Stimulated activated CD8-positive, alpha-beta memory T cell treated with anti-CD3 and anti-CD28 coated beads, Interleukin-15, amount 100 ng/mL, for 24 hours (primary cell): ENCODE measurements at regions not wholly inside any gene's neighbourhood (a gene's known extent, or its start where the extent isn't known, plus 50 kb on each side); places are given as distances from the start of the nearest gene placed in this dataset.

Source experiments
- DNase-seq: peaks from one replicate; pipeline ENCODE4 v3.0.0-alpha.2; 2020; ENCODE audit warnings: low read depth

DNA sequence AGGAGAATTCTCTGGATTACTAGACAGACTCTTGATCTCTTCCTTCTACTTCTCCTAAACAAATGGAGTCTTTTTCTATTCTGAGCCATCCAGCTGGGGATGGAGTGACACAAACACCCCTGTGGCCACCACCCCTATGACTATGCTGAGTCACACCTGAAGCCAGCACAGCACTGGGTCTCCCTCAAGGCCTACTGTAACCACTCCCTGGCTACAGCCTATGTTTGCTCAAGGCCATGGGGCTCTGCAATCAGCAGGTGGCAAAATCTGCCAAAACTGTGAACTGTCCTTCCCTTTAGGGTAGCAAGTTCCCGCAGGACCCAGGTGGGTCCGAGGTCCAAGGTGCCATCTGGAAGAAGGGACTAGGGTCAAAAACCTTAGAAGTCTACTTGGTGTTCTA, 132.3 kb downstream of the TINAG start:
- DNase-seq, result no peak

DNA sequence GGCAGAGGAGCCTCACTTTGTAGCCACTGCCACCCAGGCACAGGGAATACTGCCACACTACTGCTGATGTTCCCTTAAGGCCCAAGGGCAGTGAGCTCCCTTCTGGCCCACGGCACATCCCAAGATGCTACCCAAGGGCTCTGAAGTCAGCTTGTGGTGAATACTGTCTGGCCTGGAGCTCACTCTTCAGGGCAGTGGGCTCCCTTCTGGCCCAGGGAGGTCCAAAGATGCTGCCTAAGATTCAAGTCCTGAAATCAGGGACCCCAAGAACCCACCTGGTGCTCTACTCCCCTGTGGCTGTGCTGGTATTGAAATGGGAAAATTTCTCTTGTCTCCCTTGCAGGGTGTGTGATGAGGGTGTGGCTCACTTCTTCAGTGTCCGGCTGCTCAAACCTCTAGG, 132.8 kb downstream of the TINAG start:
- no peak for DNase-seq

DNA sequence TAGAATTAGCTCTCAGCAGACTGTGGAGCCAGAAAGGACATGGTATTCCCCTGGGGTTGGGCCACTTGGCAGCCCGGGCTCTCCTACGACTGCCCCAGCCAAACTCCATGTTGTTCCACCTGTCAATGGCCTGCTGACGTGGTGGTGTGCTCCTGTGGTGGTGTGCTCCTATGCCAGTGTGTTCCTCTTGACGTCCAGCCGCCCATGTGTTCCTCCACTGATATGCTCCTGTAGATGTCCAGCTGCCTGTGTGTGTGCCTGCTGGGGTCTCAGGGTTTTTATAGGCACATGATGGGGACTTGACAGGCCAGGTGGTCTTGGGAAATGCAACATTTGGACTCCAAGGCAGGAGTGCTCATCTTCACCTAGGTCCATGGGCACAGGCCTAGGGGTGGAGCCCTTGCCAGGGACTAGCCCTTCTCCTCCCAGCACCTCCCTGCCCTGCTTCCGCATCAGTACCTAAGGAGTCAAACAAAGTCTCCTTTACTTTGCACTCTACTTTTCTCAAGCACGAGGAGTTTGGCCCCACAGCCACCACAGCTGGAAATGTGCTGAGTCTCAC, 133.5 kb downstream of the TINAG start:
- no peak for DNase-seq

DNA sequence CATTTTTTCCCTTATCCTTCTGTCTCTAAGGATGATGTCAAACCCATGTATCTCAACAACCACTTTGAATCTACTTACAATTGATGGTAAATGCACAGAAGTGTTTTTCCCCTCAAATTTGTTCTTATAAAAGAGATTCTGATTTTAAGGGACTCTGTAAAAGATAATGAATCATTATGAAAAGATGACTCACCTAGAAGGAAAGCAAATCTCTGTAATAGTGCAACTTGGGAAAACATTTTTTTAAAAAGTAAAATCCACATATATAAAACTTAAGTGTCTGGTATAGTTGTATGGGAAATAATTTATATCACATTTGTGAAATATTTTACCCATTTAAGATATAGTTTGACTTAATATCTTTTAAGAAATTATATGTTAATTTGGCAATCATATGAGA, 137.0 kb downstream of the TINAG start:
- no peak for DNase-seq

DNA sequence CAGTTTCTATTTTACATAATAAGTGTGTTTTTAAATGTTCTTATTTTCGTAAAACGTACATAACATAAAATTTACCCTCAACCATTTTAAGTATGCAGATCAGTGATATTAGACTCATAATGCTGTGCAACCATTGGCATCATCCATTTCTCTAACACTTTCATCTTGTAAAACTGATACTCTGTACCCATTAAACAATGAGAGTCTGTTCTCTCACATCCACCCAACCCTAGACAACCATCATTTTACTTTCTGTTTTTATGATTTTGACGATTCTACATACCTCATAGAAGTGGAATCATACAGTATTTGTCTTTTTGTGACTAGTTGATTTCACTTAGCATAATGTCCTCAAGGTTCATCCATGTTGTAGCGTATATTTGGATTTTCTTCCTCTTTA, 140.4 kb downstream of the TINAG start:
- no peak for DNase-seq

DNA sequence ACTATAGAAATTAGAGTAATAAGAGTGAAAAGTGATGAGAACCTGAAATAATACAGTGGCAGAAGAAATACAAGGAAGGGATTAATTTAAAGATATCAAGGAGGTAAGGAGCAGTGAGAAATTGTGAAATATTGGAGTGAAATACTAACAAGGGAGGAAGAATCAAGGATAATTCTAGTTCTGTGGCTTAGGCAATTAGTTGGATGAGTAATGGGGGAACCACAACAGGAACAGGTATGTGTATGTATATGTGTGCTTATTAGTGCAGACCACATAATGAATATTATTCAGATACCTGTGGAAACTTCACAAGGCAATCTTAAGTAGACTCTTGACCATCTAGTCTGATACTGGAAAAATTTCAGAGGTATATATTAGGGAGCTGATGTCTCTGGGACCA, 143.3 kb downstream of the TINAG start:
- no peak for DNase-seq

DNA sequence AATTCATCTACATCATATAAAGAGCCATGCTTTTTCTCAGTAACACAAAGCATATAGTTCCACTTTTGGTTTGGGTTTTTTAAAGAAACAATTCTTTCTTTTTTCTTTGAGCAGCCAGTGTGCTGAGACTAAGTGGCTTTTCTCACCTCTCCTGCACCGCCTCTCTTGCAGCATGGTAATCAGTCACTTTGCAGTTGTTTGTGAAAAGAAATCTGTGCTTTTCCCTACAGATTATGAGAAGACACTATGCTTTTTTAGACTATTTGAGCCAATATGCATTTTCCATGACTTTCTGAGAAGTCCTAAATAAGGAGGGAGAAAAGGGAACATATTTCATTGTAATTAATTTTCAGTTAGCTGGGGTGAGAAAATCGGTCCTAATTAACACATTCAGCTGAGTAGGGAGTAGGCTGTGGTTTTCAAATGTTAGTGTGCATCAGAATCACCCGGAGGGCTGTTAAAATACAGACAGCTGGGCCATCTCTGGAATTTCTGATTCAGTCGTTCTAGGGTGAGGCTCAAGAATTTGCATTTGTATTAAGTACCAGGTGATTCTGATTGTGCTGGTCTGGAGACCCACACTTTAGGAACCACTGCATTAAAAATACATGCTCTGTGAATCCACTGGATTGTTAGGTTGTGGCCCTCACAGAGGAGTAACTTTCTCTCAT, 155.2 kb downstream of the TINAG start:
- no peak for DNase-seq

DNA sequence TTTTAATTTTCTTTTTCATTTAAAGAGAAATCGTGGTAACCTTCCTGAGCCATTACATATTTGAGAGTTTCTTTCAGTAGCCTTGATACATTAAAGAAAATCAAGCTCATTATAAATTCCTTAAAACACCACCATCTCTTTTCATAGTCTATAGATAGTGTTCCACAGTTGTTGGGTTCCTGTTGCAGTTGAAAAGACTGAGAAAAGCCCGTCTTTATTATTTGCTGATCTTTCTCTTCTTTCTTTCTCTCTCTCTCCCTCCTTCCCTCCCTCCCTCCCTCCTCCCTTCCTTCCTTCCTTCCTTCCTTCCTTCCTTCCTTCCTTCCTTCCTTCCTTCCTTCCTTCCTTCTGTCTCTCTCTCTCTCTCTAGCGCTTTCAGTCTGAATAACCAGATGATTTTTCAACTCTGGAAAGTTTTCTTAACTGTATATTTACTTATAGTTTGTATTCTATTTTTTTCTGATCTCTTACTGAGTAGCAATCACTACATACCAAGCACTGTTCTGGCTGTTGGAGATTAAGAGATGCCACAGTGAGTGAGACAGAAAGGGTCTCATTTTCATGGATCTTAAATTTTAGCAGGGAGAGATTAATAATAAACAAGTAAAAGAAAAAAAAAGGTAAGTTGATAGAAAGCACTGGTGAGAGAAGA, 157.5 kb downstream of the TINAG start:
- DNase-seq, result no peak

DNA sequence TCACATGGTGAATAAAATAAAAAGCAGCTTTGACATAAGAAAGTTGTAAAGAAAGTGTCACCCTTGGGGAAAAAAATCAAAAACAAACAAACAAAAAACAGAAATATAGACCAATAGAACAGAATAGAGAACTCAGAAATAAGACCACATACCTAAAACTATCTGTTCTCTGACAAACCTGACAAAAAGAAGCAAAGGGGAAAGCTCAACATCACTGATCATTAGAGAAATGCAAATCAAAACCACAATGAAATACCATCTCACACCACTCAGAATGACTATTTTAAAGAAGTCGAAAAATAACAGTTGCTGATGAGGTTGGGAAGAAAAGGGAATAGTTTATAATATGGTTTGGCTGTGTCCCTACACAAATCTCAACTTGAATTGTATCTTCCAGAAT, 159.1 kb downstream of the TINAG start:
- no peak for DNase-seq

DNA sequence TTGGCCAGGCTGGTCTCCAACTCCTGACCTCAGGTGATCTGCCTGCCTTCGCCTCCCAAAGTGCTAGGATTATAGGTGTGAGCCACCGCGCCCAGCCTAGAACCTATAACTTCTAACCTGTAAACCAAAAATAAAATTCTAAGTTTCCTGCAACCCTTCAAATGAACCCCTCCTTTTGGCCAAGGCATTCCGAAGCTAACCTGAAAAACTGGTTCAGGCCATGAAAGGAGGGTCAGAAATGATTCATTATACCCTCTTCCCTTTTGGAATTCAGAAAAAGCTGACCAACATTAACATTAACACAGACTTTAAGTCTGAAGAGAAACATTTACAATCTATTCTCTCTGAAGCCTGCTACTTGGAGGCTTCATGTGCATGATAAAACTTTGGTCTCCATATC, 165.1 kb downstream of the TINAG start:
- no peak for DNase-seq

DNA sequence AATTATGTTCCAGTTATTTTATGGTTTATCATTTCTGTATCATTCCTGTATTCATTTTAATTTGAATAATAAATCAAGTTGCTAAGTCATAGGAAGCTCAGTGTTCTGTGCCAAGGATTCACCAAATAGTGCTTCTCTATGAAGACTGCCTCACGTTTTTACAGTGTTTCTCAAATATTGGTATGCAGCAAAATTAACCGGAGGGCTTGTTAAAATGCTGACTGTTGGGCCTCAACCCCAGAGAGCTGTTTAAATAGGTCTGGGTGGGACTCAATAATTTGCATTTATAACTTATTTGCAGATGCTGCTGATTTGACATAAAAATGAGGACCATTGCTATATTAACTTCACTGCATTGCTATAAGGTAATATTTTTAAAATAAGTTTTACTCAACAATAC, 166.7 kb downstream of the TINAG start:
- DNase-seq, result no peak

DNA sequence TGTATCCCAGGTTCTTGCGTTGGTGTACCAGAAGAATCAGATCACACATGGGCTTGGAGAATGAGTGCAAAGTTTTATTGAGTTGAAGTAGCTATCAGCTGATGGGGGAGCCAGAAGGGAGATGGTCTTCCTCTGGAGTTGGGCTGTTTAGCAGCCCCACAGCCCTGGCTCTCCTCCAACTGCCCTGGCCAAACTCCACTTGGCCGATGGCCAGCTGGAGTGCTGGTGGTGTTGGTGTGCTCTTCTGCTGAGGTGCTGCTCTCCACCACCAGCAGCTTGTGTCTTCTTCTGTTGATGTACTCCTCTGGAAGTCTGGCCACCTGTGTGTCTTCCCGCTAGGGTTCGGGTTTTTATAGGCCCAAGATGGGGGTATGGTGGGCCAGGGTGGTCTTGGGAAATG, 172.8 kb downstream of the TINAG start:
- DNase-seq, result no peak

DNA sequence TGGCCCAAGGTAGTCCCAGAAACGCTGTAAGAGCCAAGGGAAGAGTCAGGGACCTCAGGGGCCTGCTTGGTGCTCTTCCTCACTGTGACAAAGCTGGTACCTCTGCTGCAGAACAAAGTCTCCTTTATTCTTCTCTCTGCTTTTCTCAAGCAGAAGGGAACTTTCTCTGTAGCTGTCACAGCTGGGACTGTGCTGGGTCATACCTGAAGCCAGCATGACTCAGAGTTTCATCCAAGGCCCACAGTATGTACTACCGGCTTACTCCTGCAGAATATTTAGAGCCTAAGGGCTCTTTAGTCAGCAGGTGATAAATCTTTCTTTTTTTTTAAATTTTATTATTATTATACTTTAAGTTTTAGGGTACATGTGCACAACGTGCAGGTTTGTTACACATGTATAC, 183.2 kb downstream of the TINAG start:
- no peak for DNase-seq

DNA sequence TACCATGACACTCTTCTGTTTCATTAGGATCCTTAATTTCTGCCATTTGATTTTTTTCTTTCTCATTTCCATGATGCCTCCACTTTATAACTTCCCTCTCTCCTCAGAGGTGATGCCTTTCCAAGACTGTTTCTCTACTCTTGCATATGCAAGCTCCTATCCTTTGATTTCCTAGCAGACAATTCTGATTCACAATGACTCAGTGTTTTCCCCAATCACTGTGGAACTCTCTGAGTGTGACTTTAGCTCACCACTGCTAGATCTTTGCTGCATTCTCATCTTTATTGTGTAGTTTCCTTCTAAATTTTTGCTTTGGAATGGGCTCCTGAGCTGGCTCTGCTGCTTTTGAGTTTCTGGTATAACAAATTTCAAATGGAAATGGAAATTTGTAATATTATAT, 184.9 kb downstream of the TINAG start:
- no peak for DNase-seq

DNA sequence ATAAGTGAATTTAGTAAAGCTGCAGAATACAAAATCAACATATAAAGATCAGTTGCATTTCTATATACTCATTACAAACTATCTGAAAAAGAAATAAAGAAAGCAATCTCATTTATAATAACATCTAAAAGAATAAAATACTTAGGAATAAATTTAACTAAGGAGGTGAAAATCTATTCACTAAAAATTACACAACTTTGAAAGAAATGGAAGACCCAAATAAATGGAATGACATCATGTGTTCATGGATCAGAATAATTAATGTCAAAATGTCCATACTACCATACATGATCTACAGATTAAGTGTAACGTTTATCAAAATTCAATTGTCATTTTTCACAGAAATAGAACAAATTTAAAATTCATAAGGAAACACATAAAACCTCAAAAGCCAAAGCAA, 194.9 kb downstream of the TINAG start:
- no peak for DNase-seq

DNA sequence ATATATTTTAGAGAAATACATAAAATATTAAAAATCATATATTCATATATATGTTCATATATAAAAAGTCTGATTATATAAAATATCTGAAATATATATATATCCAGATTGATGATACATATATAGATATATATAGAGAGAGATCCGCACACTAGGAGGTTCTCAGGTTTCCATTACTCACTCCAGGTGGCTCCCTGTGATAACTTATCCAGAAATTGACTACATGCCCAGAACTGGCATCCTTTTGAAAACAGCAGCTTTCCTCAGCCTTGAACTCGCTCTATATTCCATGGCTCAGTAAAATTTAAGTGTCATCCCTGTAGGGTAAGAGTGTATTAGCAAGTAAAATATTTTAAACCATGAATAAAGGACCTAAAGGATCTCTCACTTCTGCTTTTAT, 206.8 kb downstream of the TINAG start:
- no peak for DNase-seq

DNA sequence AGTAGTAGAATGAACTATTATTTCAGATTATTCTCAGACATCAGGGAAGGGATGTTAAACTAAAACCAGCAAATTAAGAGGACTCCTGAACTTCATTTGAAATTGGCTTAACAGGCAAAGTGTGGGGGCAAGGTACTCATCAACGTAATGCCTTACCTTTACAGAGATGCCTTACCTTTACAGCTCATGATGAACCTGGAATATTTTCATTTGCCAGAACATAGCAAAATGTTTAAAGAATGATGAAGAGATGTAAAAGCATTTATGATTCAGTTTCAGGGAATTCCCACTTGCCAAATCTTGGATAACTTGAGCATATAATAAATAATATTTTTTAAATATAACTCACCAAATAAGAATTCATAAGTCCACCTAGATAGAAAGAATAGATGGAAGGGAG, 207.5 kb downstream of the TINAG start:
- no peak for DNase-seq

DNA sequence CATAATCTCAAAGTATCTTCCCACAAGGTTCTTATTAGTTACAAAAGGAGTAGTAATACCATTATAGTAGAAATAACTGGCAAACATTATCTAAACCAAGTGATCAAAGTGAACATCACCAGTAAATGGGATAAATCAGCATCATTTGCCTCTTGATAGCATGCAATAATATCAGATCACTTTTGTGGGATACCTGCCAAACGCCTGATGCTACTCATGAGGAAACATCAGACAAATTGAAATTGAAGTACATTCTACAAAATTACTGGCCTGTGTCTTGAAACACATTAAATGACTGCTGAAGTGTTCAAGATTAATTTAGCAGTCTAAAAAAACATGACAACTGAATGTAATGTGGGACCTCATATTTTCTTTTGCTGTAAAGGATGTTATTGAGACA, 208.1 kb downstream of the TINAG start:
- no peak for DNase-seq

DNA sequence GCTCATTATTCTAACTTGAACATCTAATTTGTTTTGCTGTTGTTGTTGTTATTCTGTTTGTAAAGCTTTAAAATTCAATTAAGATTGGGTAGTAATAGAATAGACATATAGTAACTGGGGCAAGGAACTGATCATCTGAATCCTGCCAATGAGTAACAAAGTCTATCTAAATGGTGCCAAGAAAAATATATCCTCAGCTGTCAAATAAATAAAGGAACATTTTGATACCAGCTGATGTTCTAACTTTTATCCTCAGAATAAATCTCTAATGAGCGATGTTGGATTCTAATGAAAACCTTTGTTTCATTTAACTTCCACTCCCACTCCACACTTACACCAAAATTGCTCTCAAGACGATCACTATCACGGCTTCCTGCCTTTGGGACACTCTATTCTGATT, 210.9 kb downstream of the TINAG start:
- DNase-seq, result no peak

DNA sequence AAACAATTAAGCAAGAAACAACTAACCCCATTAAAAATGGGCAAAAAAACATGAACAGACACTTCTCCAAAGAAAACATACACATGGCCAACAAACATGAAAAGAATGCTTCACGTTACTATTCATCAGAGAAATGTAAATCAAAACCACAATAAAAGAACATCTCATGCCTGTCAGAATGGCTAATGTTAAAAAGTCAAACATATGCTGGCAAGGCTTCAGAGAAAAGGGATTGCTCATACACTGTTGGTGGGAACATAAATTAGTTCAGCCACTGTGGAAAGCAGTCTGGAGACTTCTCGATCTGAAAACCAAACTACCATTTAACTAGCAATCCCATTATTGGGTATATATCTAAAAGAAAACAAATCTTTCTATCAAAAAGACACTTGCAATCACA, 217.5 kb downstream of the TINAG start:
- DNase-seq, result no peak

DNA sequence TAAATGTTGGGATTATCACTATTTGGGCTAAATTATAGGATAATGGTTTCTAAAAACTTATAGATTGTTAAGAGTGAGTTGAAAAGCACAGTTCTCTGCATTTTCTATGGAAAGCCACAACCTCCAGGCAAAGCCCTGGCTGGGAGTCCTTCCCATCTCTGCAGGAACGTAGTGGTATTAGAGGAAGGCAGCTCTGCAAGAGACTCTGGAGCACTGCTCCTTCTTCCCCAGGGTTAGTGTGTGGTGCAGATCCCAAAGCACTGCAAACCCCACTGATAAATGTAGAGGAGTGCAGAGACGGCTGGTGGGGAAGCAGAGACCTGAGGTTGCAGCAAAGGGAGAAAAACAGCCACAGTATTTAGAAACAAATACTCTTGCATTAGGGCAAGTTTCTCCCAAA, 225.3 kb downstream of the TINAG start:
- no peak for DNase-seq

DNA sequence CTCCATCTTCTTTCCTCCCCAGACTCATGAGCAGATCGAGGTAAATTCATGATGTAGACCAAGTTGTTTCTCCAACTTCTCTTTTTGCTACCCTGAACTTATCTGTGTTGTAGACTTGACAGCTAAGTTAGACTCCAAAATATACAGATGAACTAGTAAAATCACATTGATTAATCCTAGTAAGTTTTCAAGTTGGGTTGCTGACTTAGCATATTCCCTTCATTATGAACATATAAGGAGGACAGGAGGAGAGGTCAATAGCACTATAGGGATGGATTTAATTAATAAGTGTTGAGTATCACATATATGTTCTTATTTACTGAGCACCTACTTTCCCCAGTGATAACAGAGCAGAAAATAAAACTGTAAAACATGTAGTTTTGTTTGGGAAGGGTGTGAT, 227.3 kb downstream of the TINAG start:
- DNase-seq, result no peak

DNA sequence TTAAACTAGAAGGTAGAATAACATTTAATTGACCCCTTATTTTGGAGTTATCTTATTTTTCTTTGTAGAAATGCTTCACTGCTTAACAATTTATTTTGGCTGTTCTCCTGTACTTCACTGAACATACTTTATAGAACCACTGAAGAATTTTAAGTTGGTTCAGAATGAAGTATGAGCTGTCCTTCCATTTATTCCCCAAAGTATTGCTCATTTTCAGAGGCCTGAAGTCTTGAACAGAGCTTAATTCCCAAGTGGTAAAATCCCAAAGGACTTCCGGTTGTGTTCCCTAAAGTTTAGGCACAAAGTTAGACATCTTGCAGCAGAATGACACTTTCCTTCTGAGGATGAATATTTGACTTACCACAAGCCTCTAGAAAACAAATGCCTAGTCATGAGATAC, 233.3 kb downstream of the TINAG start:
- no peak for DNase-seq

DNA sequence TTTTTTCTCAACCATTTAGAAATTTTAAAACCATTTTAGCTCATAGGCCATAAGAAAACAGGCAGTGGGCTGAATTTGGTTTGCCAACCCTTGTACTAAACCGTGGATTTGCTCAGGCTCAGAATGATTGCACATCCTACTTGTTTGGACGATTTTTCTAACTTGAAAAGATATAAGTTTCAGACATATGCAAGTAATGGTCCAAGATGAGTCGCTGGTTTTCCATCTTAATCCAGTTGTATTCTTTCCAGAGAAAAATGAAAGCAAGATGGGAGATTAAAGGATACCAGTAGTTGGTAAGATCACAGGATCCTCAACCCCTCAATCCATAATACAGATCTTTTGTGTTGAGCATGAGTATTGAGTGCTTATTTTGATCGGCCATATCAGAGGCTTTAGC, 250.9 kb downstream of the TINAG start:
- no peak for DNase-seq
